ENCODE measurements at regions not wholly inside any gene's neighbourhood (a gene's known extent, or its start where the extent isn't known, plus 50 kb on each side); places are given as distances from the start of the nearest gene placed in this dataset.

- Histone ChIP-seq H3K9me3 (ENCODE audit: low read length) (no peaks in the 10 kb centered on the region), H3F3A (ENCODE audit: insufficient read depth, low read length, poor library complexity, severe bottlenecking) (no peaks in the 10 kb centered on the region), H3K4me2 (ENCODE audit: low read length) (no peak overlapping the region), H3K27ac (ENCODE audit: low read length) (no peak overlapping the region), H3K36me3 (ENCODE audit: insufficient read depth, low read length) (no peaks in the 10 kb centered on the region), H3K79me2 (replicated peaks; ENCODE audit: insufficient read depth, low read length) (no peaks in the 10 kb centered on the region), H4K20me1 (ENCODE audit: insufficient read depth) (no peaks in the 10 kb centered on the region), H3K4me3 (ENCODE audit: low read length) (no peak overlapping the region), H3K27me3 (ENCODE audit: insufficient read depth, low read depth, low read length) (no peaks in the 10 kb centered on the region), H3K9me2 (ENCODE audit: insufficient read depth, low read length) (no peaks in the 10 kb centered on the region), H3K9ac (ENCODE audit: low read length) (no peak overlapping the region), H2AFZ (ENCODE audit: low read depth, low read length) (no peak overlapping the region)
- TF ChIP-seq EZH2 (IDR thresholded peaks at IDR 0.05; ENCODE audit: borderline replicate concordance, insufficient read depth, low read length, poor library complexity, severe bottlenecking) (no peak), RAD21 (conservative IDR thresholded peaks at IDR 0.05) (no peak), REST (IDR thresholded peaks at IDR 0.05; ENCODE audit: borderline replicate concordance) (no peak), MXI1 (conservative IDR thresholded peaks at IDR 0.05; ENCODE audit: poor library complexity, severe bottlenecking) (no peak), POLR2AphosphoS5 (IDR thresholded peaks at IDR 0.05) (no peak), EP300 (conservative IDR thresholded peaks at IDR 0.05; ENCODE audit: poor library complexity, severe bottlenecking) (no peak), CTCF (IDR thresholded peaks at IDR 0.05; ENCODE audit: poor library complexity, severe bottlenecking) (no peak), TAF1 (IDR thresholded peaks at IDR 0.05; ENCODE audit: low read depth) (no peak), SMC3 (conservative IDR thresholded peaks at IDR 0.05; ENCODE audit: poor library complexity) (no peak)
These were observed 120.6 kb upstream of the MEF2C start for GRCh38 chr5:89003563-89004036.

- TF ChIP-seq SMC3 (conservative IDR thresholded peaks at IDR 0.05; ENCODE audit: poor library complexity), result no peak
- no peak for TF ChIP-seq REST (IDR thresholded peaks at IDR 0.05; ENCODE audit: borderline replicate concordance)
- no peak for TF ChIP-seq RAD21 (conservative IDR thresholded peaks at IDR 0.05)
- no peak for TF ChIP-seq EZH2 (IDR thresholded peaks at IDR 0.05; ENCODE audit: borderline replicate concordance, insufficient read depth, low read length, poor library complexity, severe bottlenecking)
- no peak for TF ChIP-seq EP300 (conservative IDR thresholded peaks at IDR 0.05; ENCODE audit: poor library complexity, severe bottlenecking)
- no peak for TF ChIP-seq MXI1 (conservative IDR thresholded peaks at IDR 0.05; ENCODE audit: poor library complexity, severe bottlenecking)
- TF ChIP-seq POLR2AphosphoS5 (IDR thresholded peaks at IDR 0.05), result no peak
- no peaks in the 10 kb centered on the region for H3F3A ChIP-seq (ENCODE audit: insufficient read depth, low read length, poor library complexity, severe bottlenecking)
These were observed 116.9 kb upstream of the MEF2C start for GRCh38 chr5:88999853-89000252.

More at GRCh38 chr5:88999853-89000252, 116.9 kb upstream of the MEF2C start:
- no peak overlapping the region for H2AFZ ChIP-seq (ENCODE audit: low read depth, low read length)
- H3K4me2 ChIP-seq (ENCODE audit: low read length), result no peak overlapping the region
- no peaks in the 10 kb centered on the region for H3K9me3 ChIP-seq (ENCODE audit: low read length)
- no peaks in the 10 kb centered on the region for H3K79me2 ChIP-seq (replicated peaks; ENCODE audit: insufficient read depth, low read length)
- H3K9me2 ChIP-seq (ENCODE audit: insufficient read depth, low read length), result no peaks in the 10 kb centered on the region
- H3K9ac ChIP-seq (ENCODE audit: low read length), result no peak overlapping the region
- H3K4me3 ChIP-seq (ENCODE audit: low read length), result no peak overlapping the region
- H3K27me3 ChIP-seq (ENCODE audit: insufficient read depth, low read depth, low read length), result no peaks in the 10 kb centered on the region
- no peaks in the 10 kb centered on the region for H4K20me1 ChIP-seq (ENCODE audit: insufficient read depth)
- H3K27ac ChIP-seq (ENCODE audit: low read length), result no peak overlapping the region
- H3K36me3 ChIP-seq (ENCODE audit: insufficient read depth, low read length), result no peaks in the 10 kb centered on the region

All from neural cell (in vitro differentiated cells).